CD14-positive monocyte (primary cell): ENCODE measurements at regions not wholly inside any gene's neighbourhood (a gene's known extent, or its start where the extent isn't known, plus 50 kb on each side); places are given as distances from the start of the nearest gene placed in this dataset.

Experiments used
- DNase-seq, 3 donors: peaks; one replicate each; pipeline ENCODE4 v3.0.0-alpha.2; 2011 to 2022
- H2AFZ ChIP-seq: 2 replicates; pipeline ENCODE4 v1.6.0; 2012; ENCODE audit warnings: mild to moderate bottlenecking, low read depth, low read length, inconsistent platforms; ENCODE audit not compliant: insufficient read depth, poor library complexity, severe bottlenecking
- H3K27ac ChIP-seq, 2 donors: 1 replicate in 1 of 2; 2 replicates in 1 of 2; pipeline ENCODE4 v1.5.1; 2012 to 2013; ENCODE audit warnings: low read length in 2 of 2, control low read depth in 1 of 2, inconsistent platforms in 1 of 2, low read depth in 1 of 2, mild to moderate bottlenecking in 1 of 2
- H3K27me3 ChIP-seq, 2 donors: one replicate each; pipeline versions ENCODE4 v1.6.0 to v1.6.1; 2011 to 2013; ENCODE audit warnings: low read length in 2 of 2; ENCODE audit not compliant: control insufficient read depth in 2 of 2, insufficient read depth in 2 of 2
- H3K36me3 ChIP-seq, 2 donors: replicated peaks in 1 of 2; 1 replicate in 1 of 2; 2 replicates in 1 of 2; pipeline versions ENCODE4 v1.5.1 to v1.6.1; 2012 to 2013; ENCODE audit warnings: low read length in 2 of 2, control low read depth in 1 of 2, inconsistent platforms in 1 of 2, mild to moderate bottlenecking in 1 of 2; ENCODE audit not compliant: insufficient read depth in 2 of 2, control insufficient read depth in 1 of 2
- H3K4me1 ChIP-seq, 2 donors: 1 replicate in 1 of 2; 2 replicates in 1 of 2; pipeline versions ENCODE4 v1.5.1 to v1.6.1; 2012 to 2013; ENCODE audit warnings: low read length in 2 of 2, control low read depth in 1 of 2, inconsistent platforms in 1 of 2, mild to moderate bottlenecking in 1 of 2, moderate library complexity in 1 of 2; ENCODE audit not compliant: insufficient read depth in 2 of 2, control insufficient read depth in 1 of 2
- H3K4me2 ChIP-seq: replicated peaks from 2 replicates; pipeline ENCODE3; 2012; ENCODE audit warnings: low read length, moderate library complexity, mild to moderate bottlenecking; ENCODE audit not compliant: poor library complexity, severe bottlenecking; ENCODE audit errors: extremely low read depth
- H3K4me3 ChIP-seq, 3 experiments: fragments of 200-600 bp in 1 of 3; sonication (generic) in 1 of 3; replicated peaks in 1 of 3; 1 replicate in 2 of 3; 2 replicates in 1 of 3; pipeline ENCODE4 v1.5.1; 2011 to 2013; ENCODE audit warnings: low read length in 3 of 3, mild to moderate bottlenecking in 3 of 3, control low read depth in 2 of 3, low read depth in 2 of 3, inconsistent platforms in 1 of 3, moderate library complexity in 1 of 3
- H3K79me2 ChIP-seq: 2 replicates; pipeline ENCODE4 v1.6.0; 2012; ENCODE audit warnings: mild to moderate bottlenecking, control low read depth, inconsistent platforms, low read length, moderate library complexity; ENCODE audit not compliant: insufficient read depth
- H3K9ac ChIP-seq: 2 replicates; pipeline ENCODE4 v1.6.0; 2017; ENCODE audit warnings: low read length, mild to moderate bottlenecking; ENCODE audit not compliant: insufficient read depth, poor library complexity, severe bottlenecking
- H3K9me3 ChIP-seq, 2 donors: replicated peaks in 1 of 2; 1 replicate in 1 of 2; 2 replicates in 1 of 2; pipeline versions ENCODE4 v1.5.1 to v1.6.1; 2012 to 2013; ENCODE audit warnings: low read length in 2 of 2, control low read depth in 1 of 2; ENCODE audit not compliant: control insufficient read depth in 1 of 2, insufficient read depth in 1 of 2
- H4K20me1 ChIP-seq: 2 replicates; pipeline ENCODE4 v1.6.0; 2012; ENCODE audit warnings: mild to moderate bottlenecking, low read length, control low read depth, moderate library complexity; ENCODE audit not compliant: insufficient read depth
- H3K27ac Mint-ChIP-seq, 7 donors: one replicate each; pipeline ENCODE4 v1.8.0; 2020; ENCODE audit warnings: mild to moderate bottlenecking in 7 of 7, mixed read lengths in 7 of 7, moderate library complexity in 6 of 7, inconsistent platforms in 2 of 7
- H3K27me3 Mint-ChIP-seq, 3 donors: one replicate each; pipeline ENCODE4 v1.8.0; 2021 to 2022; ENCODE audit warnings: low read depth in 3 of 3, mild to moderate bottlenecking in 3 of 3, mixed read lengths in 3 of 3, moderate library complexity in 3 of 3, inconsistent platforms in 1 of 3
- H3K36me3 Mint-ChIP-seq, 2 donors: one replicate each; pipeline ENCODE4 v1.8.0; 2020; ENCODE audit warnings: mixed read lengths in 2 of 2, inconsistent platforms in 1 of 2, mild to moderate bottlenecking in 1 of 2
- H3K4me1 Mint-ChIP-seq: one replicate; pipeline ENCODE4 v1.8.0; 2020; ENCODE audit warnings: mild to moderate bottlenecking, mixed read lengths
- H3K4me3 Mint-ChIP-seq, 2 donors: one replicate each; pipeline ENCODE4 v1.8.0; 2020; ENCODE audit warnings: mild to moderate bottlenecking in 2 of 2, mixed read lengths in 2 of 2, moderate library complexity in 1 of 2
- H3K9me3 Mint-ChIP-seq, 7 donors: one replicate each; pipeline ENCODE4 v1.8.0; 2020 to 2022; ENCODE audit warnings: mixed read lengths in 7 of 7, mild to moderate bottlenecking in 6 of 7, moderate library complexity in 6 of 7, inconsistent platforms in 2 of 7
- WGBS: methylation state at CpG from one replicate; pipeline ENCODE4 v1.1.5; 2013; ENCODE audit warnings: missing lambda C conversion rate; ENCODE audit not compliant: insufficient coverage; 5-methylcytosine and 5-hydroxymethylcytosine counted together
- intact Hi-C, 2 donors: fragments of 100-400 bp; cut with micrococcal nuclease; formaldehyde crosslinking; loops; one replicate each; pipeline versions ENCODE4 v1.15.0 to v1.15.1; 2023
- TF ChIP-seq, protein P1 (sequence below): fragments of 200-600 bp; IDR thresholded peaks from one replicate; pipeline ENCODE4 v1.8.0; 2022; ENCODE audit warnings: antibody characterized with exemption, mild to moderate bottlenecking

DNA sequence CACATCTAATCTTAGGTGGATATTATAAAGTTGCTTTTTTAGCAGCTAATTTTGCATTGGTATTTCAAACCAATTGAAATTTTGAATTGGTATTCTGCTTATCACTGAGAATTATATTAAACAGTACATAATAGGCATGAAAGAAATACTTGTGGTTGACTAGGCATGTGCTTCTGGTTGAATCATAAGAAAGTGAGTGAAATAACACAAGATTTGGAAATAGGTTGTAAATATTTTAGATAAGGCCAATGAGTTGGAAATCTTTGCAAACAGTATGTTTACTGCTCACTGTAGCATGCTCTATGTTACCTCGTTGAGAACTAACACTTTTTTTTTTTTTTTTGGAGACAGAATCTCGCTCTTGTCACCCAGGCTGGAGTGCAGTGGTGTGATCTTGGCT lies 66.8 kb upstream of the RFC3 start:
- WGBS, result no CpG with 5 or more reads among the region's 2 CpGs
- no peak overlapping the region for H3K4me3 ChIP-seq
- no peak overlapping the region for H3K27ac ChIP-seq
- H3K4me1 ChIP-seq, result peaks cover 1 to 5% of the 10 kb centered on the region in 2 donors
- no peak overlapping the region for H3K9ac ChIP-seq
- H3K36me3 ChIP-seq, result no peaks in the 10 kb centered on the region
- TF ChIP-seq, protein P1, sequence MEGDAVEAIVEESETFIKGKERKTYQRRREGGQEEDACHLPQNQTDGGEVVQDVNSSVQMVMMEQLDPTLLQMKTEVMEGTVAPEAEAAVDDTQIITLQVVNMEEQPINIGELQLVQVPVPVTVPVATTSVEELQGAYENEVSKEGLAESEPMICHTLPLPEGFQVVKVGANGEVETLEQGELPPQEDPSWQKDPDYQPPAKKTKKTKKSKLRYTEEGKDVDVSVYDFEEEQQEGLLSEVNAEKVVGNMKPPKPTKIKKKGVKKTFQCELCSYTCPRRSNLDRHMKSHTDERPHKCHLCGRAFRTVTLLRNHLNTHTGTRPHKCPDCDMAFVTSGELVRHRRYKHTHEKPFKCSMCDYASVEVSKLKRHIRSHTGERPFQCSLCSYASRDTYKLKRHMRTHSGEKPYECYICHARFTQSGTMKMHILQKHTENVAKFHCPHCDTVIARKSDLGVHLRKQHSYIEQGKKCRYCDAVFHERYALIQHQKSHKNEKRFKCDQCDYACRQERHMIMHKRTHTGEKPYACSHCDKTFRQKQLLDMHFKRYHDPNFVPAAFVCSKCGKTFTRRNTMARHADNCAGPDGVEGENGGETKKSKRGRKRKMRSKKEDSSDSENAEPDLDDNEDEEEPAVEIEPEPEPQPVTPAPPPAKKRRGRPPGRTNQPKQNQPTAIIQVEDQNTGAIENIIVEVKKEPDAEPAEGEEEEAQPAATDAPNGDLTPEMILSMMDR, result no peak
- H3K9me3 ChIP-seq, result peaks cover 0 to 9% of the 10 kb centered on the region in 2 donors
- Mint-ChIP-seq H3K27me3 (peaks cover 0 to 3% (median 0%) of the 10 kb centered on the region in 3 donors), H3K27ac (no peak overlapping the region), H3K36me3 (no peaks in the 10 kb centered on the region), H3K4me3 (no peak overlapping the region), H3K9me3 (peaks cover 0 to 8% (median 2%) of the 10 kb centered on the region in 7 donors), H3K4me1 (peaks cover 5% of the 10 kb centered on the region)
- no peak overlapping the region for H2AFZ ChIP-seq
- H3K4me2 ChIP-seq, result no peak overlapping the region
- no peaks in the 10 kb centered on the region for H3K79me2 ChIP-seq
- DNase-seq, result no peak
- no peaks in the 10 kb centered on the region for H3K27me3 ChIP-seq
- intact Hi-C loops, result no loop called here
- no peaks in the 10 kb centered on the region for H4K20me1 ChIP-seq

GRCh38 chr13:33752094-33752493 lies 65.9 kb upstream of the RFC3 start:
- no peak overlapping the region for H3K9ac ChIP-seq
- H3K27ac Mint-ChIP-seq, result no peak overlapping the region
- peaks cover 3 to 13% of the 10 kb centered on the region in 2 donors for H3K4me1 ChIP-seq
- no peak overlapping the region for H3K4me3 Mint-ChIP-seq
- no peak overlapping the region for H3K27ac ChIP-seq
- H3K36me3 Mint-ChIP-seq, result no peaks in the 10 kb centered on the region
- H2AFZ ChIP-seq, result no peak overlapping the region
- no peaks in the 10 kb centered on the region for H3K79me2 ChIP-seq
- TF ChIP-seq, protein P1, result no peak
- intact Hi-C loops, result no loop called here
- peaks cover 0 to 8% (median 2%) of the 10 kb centered on the region in 7 donors for H3K9me3 Mint-ChIP-seq
- H3K36me3 ChIP-seq, result no peaks in the 10 kb centered on the region
- no peak for DNase-seq
- no peak overlapping the region for H3K4me3 ChIP-seq
- H3K4me2 ChIP-seq, result no peak overlapping the region
- peaks cover 0 to 9% of the 10 kb centered on the region in 2 donors for H3K9me3 ChIP-seq
- H4K20me1 ChIP-seq, result no peaks in the 10 kb centered on the region
- H3K27me3 Mint-ChIP-seq, result peaks cover 0 to 3% (median 0%) of the 10 kb centered on the region in 3 donors
- H3K4me1 Mint-ChIP-seq, result peaks cover 9% of the 10 kb centered on the region
- no peaks in the 10 kb centered on the region for H3K27me3 ChIP-seq
